GM23248 (cell line): ENCODE measurements at regions not wholly inside any gene's neighbourhood (a gene's known extent, or its start where the extent isn't known, plus 50 kb on each side); places are given as distances from the start of the nearest gene placed in this dataset.
"Not testable (repeated sequence)": the region's sequence is repeated elsewhere in the genome, so short reads cannot be mapped to it uniquely, and the experiment has no call there.

ENCODE experiments used
- EZH2 ChIP-seq: fragments of 200-600 bp; sonication (generic); IDR thresholded peaks from 2 replicates; pipeline ENCODE4 v1.6.1; 2018; ENCODE audit warnings: antibody characterized with exemption, mild to moderate bottlenecking; ENCODE audit not compliant: insufficient read depth, poor library complexity, severe bottlenecking
- EZH2phosphoT487 ChIP-seq: fragments of 200-600 bp; sonication (generic); IDR thresholded peaks from 2 replicates; pipeline ENCODE4 v1.6.1; 2018; ENCODE audit warnings: antibody characterized with exemption, moderate library complexity, mild to moderate bottlenecking, low read depth; ENCODE audit not compliant: insufficient read depth

- not testable (repeated sequence) for TF ChIP-seq EZH2, EZH2phosphoT487
Observed at GRCh38 chr12:116660740-116661139, 77.1 kb downstream of the SPRING1 start.
